NT2/D1 (cell line): ENCODE measurements at regions not wholly inside any gene's neighbourhood (a gene's known extent, or its start where the extent isn't known, plus 50 kb on each side); places are given as distances from the start of the nearest gene placed in this dataset.

Experiments used
- DNase-seq: peaks from one replicate; pipeline ENCODE4 v3.0.0-alpha.2; 2011; ENCODE audit warnings: low read depth, low spot score
- H3K27me3 ChIP-seq: 2 replicates; pipeline ENCODE4 v1.6.0; 2011; ENCODE audit warnings: mild to moderate bottlenecking; ENCODE audit not compliant: insufficient read length, insufficient read depth
- H3K36me3 ChIP-seq: 2 replicates; pipeline ENCODE4 v1.6.1; 2011; ENCODE audit warnings: mild to moderate bottlenecking, low read length, mixed read lengths; ENCODE audit not compliant: insufficient read depth, insufficient read length
- H3K4me1 ChIP-seq: 2 replicates; pipeline ENCODE4 v1.5.1; 2011; ENCODE audit not compliant: insufficient read depth, insufficient read length
- H3K4me3 ChIP-seq: 2 replicates; pipeline ENCODE4 v1.5.1; 2011; ENCODE audit warnings: low read depth; ENCODE audit not compliant: insufficient read length
- H3K9ac ChIP-seq: 2 replicates; pipeline ENCODE4 v1.6.0; 2011; ENCODE audit warnings: low read depth; ENCODE audit not compliant: insufficient read length
- H3K9me3 ChIP-seq: 2 replicates; pipeline ENCODE4 v1.5.1; 2011; ENCODE audit warnings: mild to moderate bottlenecking, low read length; ENCODE audit not compliant: insufficient read depth
- SUZ12 ChIP-seq: IDR thresholded peaks from 2 replicates; pipeline ENCODE4 v1.6.1; 2011; ENCODE audit not compliant: insufficient read length, insufficient read depth; ENCODE audit errors: extremely low read depth
- YY1 ChIP-seq: IDR thresholded peaks from 2 replicates; pipeline ENCODE4 v1.6.1; 2011; ENCODE audit not compliant: insufficient read length, insufficient read depth
- ZNF274 ChIP-seq: IDR thresholded peaks from 2 replicates; pipeline ENCODE4 v1.6.1; 2011; ENCODE audit warnings: mild to moderate bottlenecking, low read depth, low read length

DNA sequence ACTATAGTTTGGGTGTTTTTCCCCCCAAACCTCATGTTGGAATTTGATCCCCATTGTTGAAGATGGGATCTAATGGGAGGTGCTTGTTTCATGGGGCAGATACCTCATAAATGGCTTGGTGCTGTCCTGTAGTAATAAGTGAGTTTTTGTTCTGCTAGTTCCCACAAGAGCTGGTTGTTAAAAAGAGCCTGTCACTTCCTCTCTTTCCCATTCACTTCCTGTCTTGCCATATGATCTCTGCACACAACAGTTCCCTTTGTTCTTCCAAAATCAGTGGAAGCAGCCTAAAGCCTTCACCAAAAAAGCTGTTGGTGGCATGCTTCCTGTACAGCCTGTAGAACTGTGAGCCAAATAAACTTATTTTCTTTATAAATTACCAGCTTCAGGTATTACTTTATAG lies 768.2 kb upstream of the VRK2 start:
- no peaks in the 10 kb centered on the region for H3K4me1 ChIP-seq
- DNase-seq, result no peak
- no peak for TF ChIP-seq SUZ12
- TF ChIP-seq YY1, result no peak
- TF ChIP-seq ZNF274, result no peak
- no peaks in the 10 kb centered on the region for H3K27me3 ChIP-seq
- H3K4me3 ChIP-seq, result no peak overlapping the region
- H3K36me3 ChIP-seq, result no peaks in the 10 kb centered on the region
- H3K9me3 ChIP-seq, result no peaks in the 10 kb centered on the region; the same call in 1 of the 2 replicates
- H3K9ac ChIP-seq, result no peak overlapping the region

DNA sequence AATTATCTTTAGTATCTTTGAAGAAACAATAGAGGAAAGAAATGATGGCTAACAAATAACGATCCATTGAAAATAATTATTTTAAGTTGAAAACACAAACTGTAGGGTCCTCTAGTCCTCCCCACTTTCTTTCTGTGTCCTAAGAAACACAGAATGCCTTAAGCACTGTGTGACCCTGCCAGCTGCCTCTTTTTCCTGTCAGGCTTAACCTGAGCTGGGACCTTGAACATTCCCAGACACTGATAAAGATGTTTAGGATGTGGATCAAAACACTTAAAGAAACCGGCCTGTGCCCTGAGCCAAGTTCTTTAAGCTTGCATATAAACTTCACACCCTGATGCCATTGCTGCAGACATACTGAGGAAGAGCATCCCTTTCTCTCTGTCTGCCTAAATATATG lies 755.4 kb upstream of the VRK2 start:
- DNase-seq, result no peak
- Histone ChIP-seq H3K36me3 (no peaks in the 10 kb centered on the region), H3K9me3 (no peaks in the 10 kb centered on the region), H3K9ac (no peak overlapping the region), H3K4me3 (no peak overlapping the region), H3K4me1 (no peaks in the 10 kb centered on the region), H3K27me3 (no peaks in the 10 kb centered on the region)
- TF ChIP-seq ZNF274 (no peak), SUZ12 (no peak), YY1 (no peak)

DNA sequence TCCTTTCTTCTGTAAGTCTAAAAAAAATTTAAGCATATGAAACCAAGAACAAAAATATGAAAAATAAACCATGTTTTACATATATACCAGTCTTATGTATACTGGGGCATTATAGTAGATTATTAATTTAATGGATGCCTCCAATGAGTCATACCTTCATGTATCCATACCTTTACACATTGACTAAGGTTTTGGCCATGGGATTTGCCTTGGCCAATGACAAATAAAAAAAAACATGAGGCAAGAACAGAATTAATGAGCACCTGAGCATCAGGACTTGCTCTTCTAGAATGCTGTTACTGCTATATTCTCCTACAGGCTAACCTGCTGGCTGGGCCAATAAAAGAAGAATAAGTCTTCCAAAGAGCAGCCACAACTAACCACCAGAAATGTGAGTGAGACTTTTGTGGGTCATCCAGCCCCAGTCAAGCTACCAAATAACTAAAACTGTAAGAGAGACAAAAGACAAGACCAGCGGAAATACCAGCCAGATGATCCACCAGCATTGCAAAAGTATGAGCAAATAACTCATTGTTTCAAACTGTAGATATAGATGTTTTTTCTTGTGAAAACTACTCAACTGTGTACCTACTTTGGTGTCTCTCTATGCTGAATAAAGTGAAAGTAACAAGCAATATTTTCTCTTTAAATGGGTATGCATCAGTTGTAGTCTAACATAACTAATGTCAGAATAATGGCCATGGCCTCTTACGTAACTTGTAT lies 749.6 kb upstream of the VRK2 start:
- Histone ChIP-seq H3K27me3 (no peaks in the 10 kb centered on the region), H3K9ac (no peak overlapping the region), H3K9me3 (no peaks in the 10 kb centered on the region), H3K4me3 (no peak overlapping the region), H3K4me1 (no peaks in the 10 kb centered on the region), H3K36me3 (no peaks in the 10 kb centered on the region)
- no peak for DNase-seq
- TF ChIP-seq YY1, result no peak
- TF ChIP-seq SUZ12, result no peak
- no peak for TF ChIP-seq ZNF274

DNA sequence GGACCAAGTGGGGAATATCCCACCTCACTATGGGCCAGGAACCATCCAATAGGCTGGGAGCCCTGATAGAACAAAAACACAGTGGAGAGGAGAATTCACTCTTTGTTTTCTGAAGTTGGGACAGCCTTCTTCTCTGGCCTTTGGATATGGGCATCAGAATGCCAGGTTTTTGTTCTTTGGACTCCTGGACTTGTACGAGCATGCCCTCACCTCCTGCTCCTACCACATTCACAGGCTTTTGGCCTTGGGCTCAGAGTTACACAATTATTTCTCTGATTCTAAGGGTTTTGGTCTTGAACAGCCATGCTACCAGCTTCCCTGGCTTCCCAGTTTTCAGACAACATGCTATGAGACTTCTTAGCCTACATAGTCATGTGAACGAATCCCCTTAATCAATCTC lies 732.9 kb upstream of the VRK2 start:
- Histone ChIP-seq H3K4me3 (no peak overlapping the region), H3K27me3 (no peaks in the 10 kb centered on the region), H3K4me1 (no peaks in the 10 kb centered on the region), H3K9me3 (no peaks in the 10 kb centered on the region), H3K36me3 (no peaks in the 10 kb centered on the region), H3K9ac (no peak overlapping the region)
- TF ChIP-seq YY1 (no peak), SUZ12 (no peak), ZNF274 (no peak)
- DNase-seq, result no peak

DNA sequence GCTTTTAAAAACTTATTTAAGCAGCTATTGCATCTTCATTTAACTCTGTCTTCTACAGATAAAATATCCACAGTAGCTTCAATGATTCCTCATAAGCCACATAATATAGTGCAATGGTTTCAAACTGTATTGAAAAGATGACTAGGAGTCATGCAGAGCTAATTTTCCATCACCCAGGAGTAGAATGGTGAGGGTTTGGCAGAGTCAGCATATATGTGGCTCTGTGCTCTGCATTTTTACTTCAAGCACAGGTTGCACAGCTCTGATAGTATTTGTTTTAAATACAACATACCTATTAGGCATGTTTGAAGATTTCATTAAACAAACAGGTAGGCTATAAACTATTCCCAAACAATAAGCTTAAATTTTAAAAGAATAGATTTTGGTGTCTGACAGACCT lies 731.9 kb upstream of the VRK2 start:
- no peak for TF ChIP-seq YY1
- TF ChIP-seq ZNF274, result no peak
- TF ChIP-seq SUZ12, result no peak

DNA sequence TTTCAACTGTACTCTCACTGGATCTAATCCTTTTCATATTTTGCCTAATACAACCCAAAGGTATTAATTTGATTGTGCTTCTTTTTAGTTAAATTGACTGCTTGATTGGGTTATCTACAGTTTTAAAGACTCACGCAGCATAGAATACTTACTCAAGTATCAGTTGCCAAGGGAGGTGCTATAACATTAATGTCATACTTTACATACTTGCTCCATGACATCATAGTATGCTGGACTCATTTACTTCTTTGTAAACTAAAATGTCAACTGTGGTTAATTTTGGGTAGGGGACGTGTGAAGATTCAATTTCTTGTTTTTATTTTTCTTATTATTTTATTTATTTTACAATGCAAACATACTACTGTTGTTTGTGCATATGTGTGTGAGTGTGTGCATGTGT lies 716.2 kb upstream of the VRK2 start:
- H3K36me3 ChIP-seq, result no peaks in the 10 kb centered on the region
- no peaks in the 10 kb centered on the region for H3K4me1 ChIP-seq
- no peak overlapping the region for H3K9ac ChIP-seq
- no peaks in the 10 kb centered on the region for H3K27me3 ChIP-seq
- no peak overlapping the region for H3K4me3 ChIP-seq
- TF ChIP-seq SUZ12 (no peak), ZNF274 (no peak), YY1 (no peak)
- H3K9me3 ChIP-seq, result no peaks in the 10 kb centered on the region
- no peak for DNase-seq

More for the DNA sequence above, 731.9 kb upstream of the VRK2 start:
- DNase-seq, result no peak
- H3K27me3 ChIP-seq, result no peaks in the 10 kb centered on the region
- no peaks in the 10 kb centered on the region for H3K9me3 ChIP-seq
- no peaks in the 10 kb centered on the region for H3K4me1 ChIP-seq
- no peak overlapping the region for H3K4me3 ChIP-seq
- no peaks in the 10 kb centered on the region for H3K36me3 ChIP-seq
- no peak overlapping the region for H3K9ac ChIP-seq

DNA sequence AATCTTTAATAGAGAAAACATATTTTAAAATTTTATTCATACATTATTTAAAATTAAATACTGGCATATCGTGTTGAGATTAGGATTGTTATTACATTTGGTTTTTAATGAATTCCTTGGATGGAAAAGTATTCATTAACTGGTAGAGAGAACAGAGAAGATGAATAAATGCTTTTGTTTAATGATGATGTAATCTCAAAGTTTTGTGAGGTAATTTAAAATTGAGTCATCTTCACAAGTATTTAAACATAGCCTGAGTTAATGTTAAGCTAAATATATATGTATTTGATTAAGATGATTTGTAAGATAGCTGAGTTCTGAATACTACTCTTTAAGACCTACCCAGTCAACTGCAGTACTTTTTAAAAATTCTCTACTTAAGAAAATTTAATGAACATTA lies 713.4 kb upstream of the VRK2 start:
- H3K27me3 ChIP-seq, result no peaks in the 10 kb centered on the region
- no peaks in the 10 kb centered on the region for H3K4me1 ChIP-seq
- no peak for DNase-seq
- H3K9me3 ChIP-seq, result no peaks in the 10 kb centered on the region
- H3K9ac ChIP-seq, result no peak overlapping the region
- no peaks in the 10 kb centered on the region for H3K36me3 ChIP-seq
- no peak for TF ChIP-seq ZNF274
- no peak for TF ChIP-seq YY1
- no peak for TF ChIP-seq SUZ12
- no peak overlapping the region for H3K4me3 ChIP-seq

DNA sequence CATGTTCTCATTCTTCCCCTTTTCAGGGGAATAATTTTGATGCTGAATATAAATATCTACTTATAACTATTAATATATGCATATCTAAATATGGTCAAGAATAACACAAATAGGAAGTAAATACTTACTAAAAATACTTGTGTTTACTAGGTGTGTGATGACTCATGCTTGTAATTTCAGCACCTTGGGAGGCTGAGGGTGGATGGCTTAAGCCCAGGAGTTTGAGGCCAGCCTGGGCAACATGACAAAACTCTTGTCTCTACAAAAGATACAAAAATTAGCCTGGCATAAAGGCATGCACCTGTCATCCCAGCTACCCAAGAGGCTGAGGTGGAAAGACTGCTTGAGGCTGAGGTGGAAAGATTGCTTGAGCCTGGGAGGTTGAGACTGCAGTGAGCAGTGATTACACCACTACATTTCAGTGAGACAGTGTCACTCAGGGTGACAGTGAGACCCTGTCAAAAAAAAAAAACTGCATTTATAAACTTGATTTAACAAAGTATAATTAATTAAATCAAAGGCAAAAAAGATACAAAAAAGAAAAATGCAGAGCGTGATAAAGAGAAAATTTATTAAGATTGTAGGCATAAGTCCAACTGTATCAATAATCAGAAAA lies 703.1 kb upstream of the VRK2 start:
- Histone ChIP-seq H3K9ac (no peak overlapping the region), H3K36me3 (no peaks in the 10 kb centered on the region), H3K4me3 (no peak overlapping the region), H3K4me1 (no peaks in the 10 kb centered on the region), H3K9me3 (no peaks in the 10 kb centered on the region), H3K27me3 (no peaks in the 10 kb centered on the region)
- DNase-seq, result no peak
- TF ChIP-seq ZNF274, result no peak
- TF ChIP-seq YY1, result no peak
- TF ChIP-seq SUZ12, result no peak
